GM18861 (cell line): ENCODE measurements at regions not wholly inside any gene's neighbourhood (a gene's known extent, or its start where the extent isn't known, plus 50 kb on each side); places are given as distances from the start of the nearest gene placed in this dataset.

ENCODE experiments used
- ATAC-seq: cut with Tn5 transposase; IDR thresholded peaks from one replicate; pipeline ENCODE4 v1.9.1; 2021; ENCODE audit not compliant: unreplicated experiment

DNA sequence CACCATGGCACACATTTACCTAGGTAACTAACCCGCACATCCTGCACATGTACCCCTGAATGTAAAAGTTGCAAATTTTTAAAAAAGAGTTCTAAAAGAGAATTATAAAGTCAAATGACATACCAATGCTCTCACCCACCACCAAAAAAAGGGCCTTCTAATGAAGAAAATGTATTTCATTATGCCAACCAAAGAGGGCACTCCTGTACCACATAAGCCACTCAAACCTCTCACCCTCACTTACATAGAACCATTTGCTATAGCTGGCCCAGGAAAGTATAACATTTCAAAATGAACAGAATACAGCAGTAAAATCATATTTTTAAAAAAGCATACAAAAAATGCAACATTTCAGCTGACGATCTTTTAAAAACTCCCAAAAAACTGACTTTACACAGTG is 241.5 kb upstream of the PKDCC start:
- no peak for ATAC-seq

DNA sequence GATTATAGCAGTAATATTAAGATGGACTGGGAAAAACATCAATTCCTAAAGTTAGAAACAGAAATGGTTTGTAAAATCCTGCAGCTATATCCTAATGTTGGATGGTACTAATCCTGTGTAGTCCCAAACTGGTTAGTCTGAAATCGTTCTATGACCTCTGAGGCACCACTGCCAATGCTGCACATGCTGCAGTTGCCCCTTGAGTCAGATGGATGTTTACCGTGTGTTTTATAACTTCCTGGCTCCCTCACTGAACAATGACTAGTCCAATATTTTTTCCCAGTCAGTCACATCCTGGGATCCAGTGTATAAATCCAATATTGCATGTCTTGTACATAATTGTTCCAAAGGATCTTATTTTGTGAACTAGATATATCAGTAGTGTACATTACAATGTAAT is 226.7 kb upstream of the PKDCC start:
- ATAC-seq: no peak

GRCh38 chr2:41826921-41827320 is 220.9 kb upstream of the PKDCC start:
- no peak for ATAC-seq

GRCh38 chr2:41827354-41827971 is 220.4 kb upstream of the PKDCC start:
- ATAC-seq: no peak

- ATAC-seq: no peak
Observed at GRCh38 chr2:41828052-41828643, 219.7 kb upstream of the PKDCC start.

GRCh38 chr2:41829052-41829451 is 218.8 kb upstream of the PKDCC start:
- ATAC-seq: no peak

DNA sequence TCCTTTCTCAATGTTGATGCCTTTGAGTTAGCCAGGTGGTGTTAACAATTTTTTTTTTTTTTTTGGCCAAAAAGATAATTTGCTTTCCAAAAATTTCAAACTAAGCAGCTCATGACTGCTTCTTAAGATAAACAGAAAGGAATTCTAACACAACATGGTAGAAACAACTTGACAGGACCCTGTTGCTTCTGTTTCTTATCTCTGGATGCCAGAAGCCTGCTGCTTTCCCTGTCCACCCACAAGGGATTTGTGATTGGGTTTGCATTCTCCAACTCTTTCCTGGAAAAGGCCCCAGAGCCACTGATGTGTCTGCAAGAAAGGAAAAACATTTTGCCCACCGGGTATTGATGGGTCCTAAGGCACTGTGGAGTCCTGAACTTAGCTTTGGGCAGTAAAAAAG is 217.2 kb upstream of the PKDCC start:
- no peak for ATAC-seq

- no peak for ATAC-seq
Observed at GRCh38 chr2:41832218-41832617, 215.6 kb upstream of the PKDCC start.

DNA sequence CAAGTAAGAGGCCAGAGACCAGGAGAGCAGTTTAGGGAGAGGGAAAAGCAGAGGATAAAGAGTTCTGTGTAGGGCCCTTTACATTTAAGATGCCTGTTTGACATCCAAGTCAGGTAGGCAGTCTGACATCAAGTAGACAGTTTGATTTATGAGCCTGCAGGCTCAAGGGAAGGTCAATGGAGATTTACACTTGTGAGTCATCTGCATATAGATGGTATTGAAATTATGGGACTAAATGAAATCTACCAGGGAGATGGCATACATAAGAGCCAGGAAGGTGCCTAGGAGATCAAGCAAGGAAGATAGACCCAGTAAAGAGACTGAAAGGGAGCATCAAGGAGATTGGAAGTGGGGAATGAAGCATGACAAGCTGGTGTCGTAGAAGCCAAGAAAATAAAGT is 212.4 kb upstream of the PKDCC start:
- no peak for ATAC-seq

DNA sequence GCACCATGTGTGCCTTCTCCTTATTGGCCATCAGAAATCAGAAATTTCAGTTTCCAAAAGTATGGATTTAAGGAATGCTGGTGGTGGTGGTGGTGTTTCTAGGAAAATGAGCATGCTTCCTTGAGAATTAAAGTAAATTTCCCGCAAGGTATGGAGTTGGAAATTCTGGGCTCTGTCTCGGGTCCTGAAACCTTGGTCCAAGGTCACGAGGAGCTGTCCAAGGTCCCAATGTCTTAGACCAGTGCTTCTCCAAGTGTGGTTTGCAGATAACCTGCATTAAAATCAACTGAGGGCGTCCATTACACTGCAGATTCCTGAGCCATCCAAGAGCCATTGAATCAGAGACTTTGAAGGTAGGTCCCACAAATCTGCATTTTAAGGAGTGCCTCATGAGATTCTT is 210.9 kb upstream of the PKDCC start:
- no peak for ATAC-seq

- ATAC-seq: no peak
Observed at GRCh38 chr2:41837610-41838009, 210.2 kb upstream of the PKDCC start.

- ATAC-seq: peak; percentile 100
Observed at GRCh38 chr2:41840702-41841551, 206.9 kb upstream of the PKDCC start.

GRCh38 chr2:41846962-41847361 is 200.9 kb upstream of the PKDCC start:
- no peak for ATAC-seq

DNA sequence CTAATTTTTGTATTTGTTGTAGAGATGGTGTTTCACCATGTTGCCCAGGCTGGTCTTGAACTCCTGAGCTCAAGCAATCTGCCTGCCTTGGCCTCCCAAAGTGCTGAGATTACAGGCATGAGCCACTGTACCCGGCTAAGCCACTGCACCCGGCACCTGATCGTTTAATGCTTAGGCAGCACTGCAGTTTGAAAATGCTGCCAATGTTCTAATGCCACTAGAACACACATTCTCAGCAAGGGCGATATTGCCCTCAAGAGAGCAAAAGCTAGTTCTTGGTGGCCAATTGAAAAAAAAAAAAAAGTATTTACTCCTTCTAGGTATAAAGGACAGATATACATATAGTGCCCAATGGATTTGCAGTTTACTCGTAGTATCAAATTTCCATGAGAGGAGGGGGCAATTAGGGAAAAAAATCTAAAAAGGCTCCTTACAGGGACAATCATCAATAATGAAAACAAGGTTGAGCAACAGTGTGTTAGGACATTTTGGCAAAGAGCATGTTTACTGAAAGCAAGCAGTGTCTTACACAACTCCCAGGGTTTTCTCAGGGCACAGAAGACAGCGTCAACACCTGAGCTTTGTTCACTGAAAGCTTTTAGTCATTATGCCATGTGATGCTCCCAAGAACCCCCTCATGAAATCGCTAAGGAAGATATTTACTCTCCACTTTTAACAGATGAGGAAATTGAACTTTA is 199.9 kb upstream of the PKDCC start:
- no peak for ATAC-seq

- no peak for ATAC-seq
Observed at GRCh38 chr2:41851554-41851953, 196.3 kb upstream of the PKDCC start.

DNA sequence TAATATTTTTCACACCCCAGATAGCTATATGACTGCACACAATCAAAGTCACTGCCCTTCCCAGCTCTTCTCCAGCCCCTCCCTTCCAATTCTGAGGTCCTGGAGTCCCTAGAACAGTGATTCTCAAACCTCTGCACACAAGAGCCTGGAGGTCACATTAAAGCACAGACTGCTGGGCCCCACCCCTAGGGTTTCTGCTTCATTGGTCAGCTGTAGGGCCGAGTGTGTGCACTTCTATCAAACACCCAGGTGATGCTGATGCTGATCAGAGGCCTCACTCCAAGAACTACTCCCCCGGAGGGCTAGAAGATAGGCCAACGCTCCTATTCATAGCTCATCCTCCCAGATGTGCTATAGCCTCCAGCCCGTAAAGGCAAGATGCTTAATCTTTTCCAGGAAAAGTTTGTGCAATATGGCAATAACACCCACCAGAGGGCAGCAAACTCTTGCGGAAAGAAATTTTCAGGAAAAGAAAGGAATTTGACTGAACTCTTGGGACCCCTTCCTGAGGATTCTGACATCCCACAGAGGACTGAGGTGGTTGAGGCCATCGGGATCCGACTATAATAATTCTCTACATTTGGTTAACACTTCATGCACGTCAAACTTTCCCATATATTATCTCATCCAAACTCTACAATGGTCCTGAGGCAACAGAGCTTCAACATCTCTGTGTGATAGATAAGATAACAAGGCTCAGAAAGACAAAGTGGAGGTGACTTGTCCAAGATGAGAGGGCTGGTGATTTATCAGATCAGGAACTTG is 194.2 kb upstream of the PKDCC start:
- no peak for ATAC-seq

DNA sequence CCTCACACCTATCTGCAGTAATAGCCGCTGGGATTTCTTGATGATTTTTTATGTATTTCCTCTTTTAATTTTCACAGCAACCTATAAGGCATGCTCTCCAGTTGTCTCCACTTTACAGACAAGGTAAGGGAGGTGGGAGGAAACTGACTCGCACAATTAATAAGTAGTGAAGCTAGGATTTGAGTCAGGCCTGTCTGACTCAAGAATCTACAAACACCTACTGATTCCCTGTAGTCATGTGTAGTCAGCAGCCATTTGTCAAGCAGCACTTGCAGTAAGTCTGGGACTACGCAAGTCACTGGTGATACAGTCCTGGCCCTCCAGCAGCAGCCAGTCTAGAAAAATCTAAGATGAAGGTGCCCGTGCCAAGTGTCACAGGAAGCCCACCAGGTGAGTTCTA is 193.6 kb upstream of the PKDCC start:
- ATAC-seq: no peak

DNA sequence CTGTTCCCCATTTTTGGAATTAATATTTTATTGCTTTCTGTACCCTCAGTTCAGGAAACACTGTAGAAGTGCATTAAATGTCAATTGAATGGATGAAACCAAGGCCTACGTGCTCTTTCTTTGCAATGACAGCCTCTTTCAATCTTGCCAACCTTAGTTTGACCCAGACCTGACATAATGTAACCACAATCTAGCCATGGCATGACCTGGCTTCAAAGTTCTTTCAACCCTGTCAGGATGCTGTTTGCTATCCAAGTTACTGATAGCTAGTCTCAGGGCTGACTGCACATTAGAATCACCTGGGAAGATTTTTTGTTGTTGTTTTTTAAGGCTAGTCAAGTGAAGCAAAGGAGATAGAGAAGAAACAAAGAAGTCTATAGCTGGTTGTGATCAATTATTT is 190.9 kb upstream of the PKDCC start:
- no peak for ATAC-seq

GRCh38 chr2:41859615-41860514 is 188.0 kb upstream of the PKDCC start:
- ATAC-seq: no peak

DNA sequence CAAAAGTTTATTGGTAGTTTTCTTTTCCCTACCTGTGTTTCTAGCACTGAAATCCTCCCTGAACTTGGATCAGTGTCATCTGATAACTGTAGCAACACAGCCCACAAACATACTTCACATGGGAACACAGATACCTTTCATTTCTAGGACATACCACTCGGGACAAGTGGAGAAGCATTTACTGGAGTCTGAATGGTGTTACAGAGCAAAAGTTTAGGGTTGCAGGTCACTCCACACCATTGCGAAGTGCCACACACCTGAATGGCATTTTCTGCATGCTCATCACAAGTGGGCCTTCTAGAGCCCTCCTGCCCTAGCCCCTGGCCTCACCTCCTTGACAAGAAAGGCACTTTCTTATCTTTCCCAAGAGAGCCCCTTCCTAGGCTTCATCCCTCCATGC is 184.8 kb upstream of the PKDCC start:
- ATAC-seq: no peak
